ENCODE measurements at regions not wholly inside any gene's neighbourhood (a gene's known extent, or its start where the extent isn't known, plus 50 kb on each side); places are given as distances from the start of the nearest gene placed in this dataset.

DNA sequence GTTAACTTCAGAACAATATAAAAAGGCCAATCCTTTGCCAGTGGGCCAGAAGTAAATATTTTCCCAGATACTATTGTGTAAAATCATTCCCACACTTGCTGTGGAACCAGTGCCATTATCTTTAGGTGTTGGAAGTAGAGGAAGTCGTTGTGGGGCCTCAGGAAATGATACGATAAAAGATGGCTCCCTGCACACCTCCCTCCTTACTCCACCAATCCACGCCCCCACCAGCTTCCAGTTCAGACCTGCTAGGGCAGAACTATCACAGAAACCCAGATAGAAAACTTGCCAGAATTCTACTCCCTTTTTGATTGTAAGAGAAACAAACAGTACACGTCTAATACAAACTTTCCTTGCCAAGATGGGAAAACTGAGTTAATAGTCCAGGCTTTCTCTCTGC lies 173.0 kb upstream of the FMN2 start:
- no TSS peak for BruUV-seq (replicated peaks)
- DNase-seq (ENCODE audit: low read depth, low spot score) (no peak), ATAC-seq (no peak)
- Histone ChIP-seq H3K27me3 (ENCODE audit: control insufficient read depth, insufficient read depth, low read length) (no peaks in the 10 kb centered on the region), H3K4me1 (ENCODE audit: control insufficient read depth, insufficient read depth, low read length) (no peaks in the 10 kb centered on the region), H3K36me3 (ENCODE audit: control insufficient read depth, insufficient read depth, low read length) (no peaks in the 10 kb centered on the region), H3K9me3 (ENCODE audit: control insufficient read depth, insufficient read depth, low read depth, low read length) (no peaks in the 10 kb centered on the region), H3K27ac (ENCODE audit: low read length) (no peak overlapping the region), H3K4me3 (ENCODE audit: low read depth in 2 of 2, low read length in 2 of 2) (no peak overlapping the region)
- in situ Hi-C loops (cut with HindIII; ENCODE audit: low pct_unique_long_range_greater_than_20kb, low sequenced_read_pairs) (no loop called here), intact Hi-C loops (cut with micrococcal nuclease; ENCODE audit: unreplicated experiment) (no loop called here)
- CTCF ChIA-PET, result interaction anchor here (0.6 kb wide), 1 partner anchor 338 kb away, joined by 3 read pairs; no protein-coding TSS in a partner anchor
- POLR2A ChIA-PET, result no interaction called here
- TF ChIP-seq CTCF (IDR thresholded peaks at IDR 0.05) (no peak), POLR2AphosphoS5 (IDR thresholded peaks at IDR 0.05; ENCODE audit: low read depth, low read length) (no peak)

DNA sequence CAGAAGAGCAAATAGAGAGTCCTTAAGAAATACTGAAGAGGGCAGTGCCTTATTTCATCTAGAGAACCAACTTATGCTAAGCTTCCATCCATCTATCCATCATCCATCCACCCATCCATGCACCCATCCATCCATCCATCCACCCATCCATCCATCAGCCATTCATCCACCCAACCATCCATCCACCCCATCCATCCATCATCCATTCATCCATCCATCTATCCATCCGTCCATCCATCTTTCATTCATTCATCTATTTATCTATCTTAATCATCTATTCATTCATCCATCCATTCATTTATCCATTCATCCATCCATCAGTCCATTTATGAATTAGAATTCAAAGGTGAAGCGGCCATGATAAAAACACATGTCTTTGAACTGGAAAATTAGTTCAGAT lies 171.5 kb upstream of the FMN2 start:
- no peak for DNase-seq (ENCODE audit: low read depth, low spot score)
- no peak for ATAC-seq
- intact Hi-C loops (cut with micrococcal nuclease; ENCODE audit: unreplicated experiment) (no loop called here), in situ Hi-C loops (cut with HindIII; ENCODE audit: low pct_unique_long_range_greater_than_20kb, low sequenced_read_pairs) (no loop called here)
- BruUV-seq (replicated peaks), result no TSS peak
- ChIA-PET POLR2A (no interaction called here), CTCF (no interaction called here)
- Histone ChIP-seq H3K9me3 (ENCODE audit: control insufficient read depth, insufficient read depth, low read depth, low read length) (no peaks in the 10 kb centered on the region), H3K27ac (ENCODE audit: low read length) (no peak overlapping the region), H3K4me3 (ENCODE audit: low read depth in 2 of 2, low read length in 2 of 2) (no peak overlapping the region), H3K4me1 (ENCODE audit: control insufficient read depth, insufficient read depth, low read length) (no peaks in the 10 kb centered on the region), H3K36me3 (ENCODE audit: control insufficient read depth, insufficient read depth, low read length) (no peaks in the 10 kb centered on the region), H3K27me3 (ENCODE audit: control insufficient read depth, insufficient read depth, low read length) (no peaks in the 10 kb centered on the region)
- no peak for TF ChIP-seq POLR2AphosphoS5 (IDR thresholded peaks at IDR 0.05; ENCODE audit: low read depth, low read length)
- no peak for TF ChIP-seq TCF7L2 (IDR thresholded peaks at IDR 0.05; ENCODE audit: low read depth, low read length)
- no peak for TF ChIP-seq CTCF (IDR thresholded peaks at IDR 0.05)
- no peak for TF ChIP-seq SIN3A (IDR thresholded peaks at IDR 0.05; ENCODE audit: borderline replicate concordance, insufficient read depth, low read depth, low read length)
- no peak for TF ChIP-seq REST (IDR thresholded peaks at IDR 0.05; ENCODE audit: insufficient read depth in 1 of 2, low read depth in 2 of 2, low read length in 1 of 2)
